ENCODE measurements at regions not wholly inside any gene's neighbourhood (a gene's known extent, or its start where the extent isn't known, plus 50 kb on each side); places are given as distances from the start of the nearest gene placed in this dataset.

GRCh38 chr10:125359401-125359800, 199.0 kb upstream of the CTBP2 start:
- Histone ChIP-seq H3K27ac (ENCODE audit: low read length) (no peak overlapping the region), H3K4me3 (ENCODE audit: low read length) (no peak overlapping the region), H3K4me1 (ENCODE audit: insufficient read depth, low read length) (no peaks in the 10 kb centered on the region), H3K9ac (ENCODE audit: low read depth, low read length) (no peak overlapping the region), H3K36me3 (ENCODE audit: insufficient read depth, low read depth, low read length) (no peaks in the 10 kb centered on the region), H3K27me3 (ENCODE audit: insufficient read depth, low read length) (no peaks in the 10 kb centered on the region), H3K9me3 (ENCODE audit: insufficient read depth, low read depth, low read length) (no peaks in the 10 kb centered on the region; the same call in 1 of the 2 replicates)

- H3K9ac ChIP-seq (ENCODE audit: low read depth, low read length) = no peak overlapping the region
- no peak overlapping the region for H3K4me3 ChIP-seq (ENCODE audit: low read length)
- H3K4me1 ChIP-seq (ENCODE audit: insufficient read depth, low read length) = no peaks in the 10 kb centered on the region
- no peaks in the 10 kb centered on the region; the same call in 1 of the 2 replicates for H3K9me3 ChIP-seq (ENCODE audit: insufficient read depth, low read depth, low read length)
- no peaks in the 10 kb centered on the region for H3K27me3 ChIP-seq (ENCODE audit: insufficient read depth, low read length)
- no peak overlapping the region for H3K27ac ChIP-seq (ENCODE audit: low read length)
- H3K36me3 ChIP-seq (ENCODE audit: insufficient read depth, low read depth, low read length) = no peaks in the 10 kb centered on the region
Observed at GRCh38 chr10:125355657-125356056, 195.3 kb upstream of the CTBP2 start.

- Histone ChIP-seq H3K9me3 (ENCODE audit: insufficient read depth, low read depth, low read length) (no peaks in the 10 kb centered on the region), H3K9ac (ENCODE audit: low read depth, low read length) (no peak overlapping the region), H3K4me1 (ENCODE audit: insufficient read depth, low read length) (no peaks in the 10 kb centered on the region), H3K27ac (ENCODE audit: low read length) (no peak overlapping the region), H3K36me3 (ENCODE audit: insufficient read depth, low read depth, low read length) (no peaks in the 10 kb centered on the region), H3K4me3 (ENCODE audit: low read length) (no peak overlapping the region), H3K27me3 (ENCODE audit: insufficient read depth, low read length) (no peaks in the 10 kb centered on the region)
Observed at GRCh38 chr10:125350519-125350918, 190.2 kb upstream of the CTBP2 start.

- Histone ChIP-seq H3K27ac (ENCODE audit: low read length) (no peak overlapping the region), H3K9ac (ENCODE audit: low read depth, low read length) (no peak overlapping the region), H3K27me3 (ENCODE audit: insufficient read depth, low read length) (no peaks in the 10 kb centered on the region), H3K36me3 (ENCODE audit: insufficient read depth, low read depth, low read length) (no peaks in the 10 kb centered on the region), H3K9me3 (ENCODE audit: insufficient read depth, low read depth, low read length) (no peaks in the 10 kb centered on the region), H3K4me1 (ENCODE audit: insufficient read depth, low read length) (no peaks in the 10 kb centered on the region), H3K4me3 (ENCODE audit: low read length) (no peak overlapping the region)
Observed at GRCh38 chr10:125348536-125348935, 188.2 kb upstream of the CTBP2 start.

GRCh38 chr10:125344573-125345171, 184.3 kb upstream of the CTBP2 start:
- H3K9ac ChIP-seq (ENCODE audit: low read depth, low read length) = no peak overlapping the region
- H3K27me3 ChIP-seq (ENCODE audit: insufficient read depth, low read length) = no peaks in the 10 kb centered on the region
- H3K9me3 ChIP-seq (ENCODE audit: insufficient read depth, low read depth, low read length) = no peaks in the 10 kb centered on the region
- no peak overlapping the region for H3K4me3 ChIP-seq (ENCODE audit: low read length)
- no peaks in the 10 kb centered on the region for H3K4me1 ChIP-seq (ENCODE audit: insufficient read depth, low read length)
- no peak overlapping the region for H3K27ac ChIP-seq (ENCODE audit: low read length)
- no peaks in the 10 kb centered on the region for H3K36me3 ChIP-seq (ENCODE audit: insufficient read depth, low read depth, low read length)

GRCh38 chr10:125343983-125344382, 183.6 kb upstream of the CTBP2 start:
- no peaks in the 10 kb centered on the region for H3K36me3 ChIP-seq (ENCODE audit: insufficient read depth, low read depth, low read length)
- H3K27me3 ChIP-seq (ENCODE audit: insufficient read depth, low read length) = no peaks in the 10 kb centered on the region
- H3K4me1 ChIP-seq (ENCODE audit: insufficient read depth, low read length) = no peaks in the 10 kb centered on the region
- no peaks in the 10 kb centered on the region for H3K9me3 ChIP-seq (ENCODE audit: insufficient read depth, low read depth, low read length)
- H3K27ac ChIP-seq (ENCODE audit: low read length) = no peak overlapping the region
- no peak overlapping the region for H3K9ac ChIP-seq (ENCODE audit: low read depth, low read length)
- H3K4me3 ChIP-seq (ENCODE audit: low read length) = no peak overlapping the region

- Histone ChIP-seq H3K27ac (ENCODE audit: low read length) (no peak overlapping the region), H3K4me3 (ENCODE audit: low read length) (no peak overlapping the region)
Observed at GRCh38 chr10:125343118-125343925, 183.0 kb upstream of the CTBP2 start.

GRCh38 chr10:125341611-125342010, 181.2 kb upstream of the CTBP2 start:
- Histone ChIP-seq H3K9ac (ENCODE audit: low read depth, low read length) (no peak overlapping the region), H3K27me3 (ENCODE audit: insufficient read depth, low read length) (no peaks in the 10 kb centered on the region), H3K9me3 (ENCODE audit: insufficient read depth, low read depth, low read length) (no peaks in the 10 kb centered on the region), H3K27ac (ENCODE audit: low read length) (no peak overlapping the region), H3K4me3 (ENCODE audit: low read length) (no peak overlapping the region), H3K4me1 (ENCODE audit: insufficient read depth, low read length) (no peaks in the 10 kb centered on the region), H3K36me3 (ENCODE audit: insufficient read depth, low read depth, low read length) (no peaks in the 10 kb centered on the region)

More at GRCh38 chr10:125343118-125343925, 183.0 kb upstream of the CTBP2 start:
- H3K36me3 ChIP-seq (ENCODE audit: insufficient read depth, low read depth, low read length) = no peaks in the 10 kb centered on the region
- H3K27me3 ChIP-seq (ENCODE audit: insufficient read depth, low read length) = no peaks in the 10 kb centered on the region
- H3K9ac ChIP-seq (ENCODE audit: low read depth, low read length) = no peak overlapping the region
- no peaks in the 10 kb centered on the region for H3K4me1 ChIP-seq (ENCODE audit: insufficient read depth, low read length)
- no peaks in the 10 kb centered on the region for H3K9me3 ChIP-seq (ENCODE audit: insufficient read depth, low read depth, low read length)

GRCh38 chr10:125340903-125341302, 180.5 kb upstream of the CTBP2 start:
- no peaks in the 10 kb centered on the region for H3K36me3 ChIP-seq (ENCODE audit: insufficient read depth, low read depth, low read length)
- no peak overlapping the region for H3K9ac ChIP-seq (ENCODE audit: low read depth, low read length)
- no peaks in the 10 kb centered on the region for H3K9me3 ChIP-seq (ENCODE audit: insufficient read depth, low read depth, low read length)
- H3K4me1 ChIP-seq (ENCODE audit: insufficient read depth, low read length) = no peaks in the 10 kb centered on the region
- no peaks in the 10 kb centered on the region for H3K27me3 ChIP-seq (ENCODE audit: insufficient read depth, low read length)
- no peak overlapping the region for H3K4me3 ChIP-seq (ENCODE audit: low read length)
- no peak overlapping the region for H3K27ac ChIP-seq (ENCODE audit: low read length)

GRCh38 chr10:125337510-125337909, 177.1 kb upstream of the CTBP2 start:
- H3K27ac ChIP-seq (ENCODE audit: low read length) = no peak overlapping the region
- no peak overlapping the region for H3K9ac ChIP-seq (ENCODE audit: low read depth, low read length)
- H3K4me3 ChIP-seq (ENCODE audit: low read length) = no peak overlapping the region
- no peaks in the 10 kb centered on the region for H3K9me3 ChIP-seq (ENCODE audit: insufficient read depth, low read depth, low read length)
- no peaks in the 10 kb centered on the region for H3K36me3 ChIP-seq (ENCODE audit: insufficient read depth, low read depth, low read length)
- H3K4me1 ChIP-seq (ENCODE audit: insufficient read depth, low read length) = no peaks in the 10 kb centered on the region
- H3K27me3 ChIP-seq (ENCODE audit: insufficient read depth, low read length) = no peaks in the 10 kb centered on the region

GRCh38 chr10:125334545-125334944, 174.2 kb upstream of the CTBP2 start:
- Histone ChIP-seq H3K4me3 (ENCODE audit: low read length) (no peak overlapping the region), H3K4me1 (ENCODE audit: insufficient read depth, low read length) (no peaks in the 10 kb centered on the region), H3K27me3 (ENCODE audit: insufficient read depth, low read length) (no peaks in the 10 kb centered on the region), H3K36me3 (ENCODE audit: insufficient read depth, low read depth, low read length) (no peaks in the 10 kb centered on the region), H3K27ac (ENCODE audit: low read length) (no peak overlapping the region), H3K9me3 (ENCODE audit: insufficient read depth, low read depth, low read length) (no peaks in the 10 kb centered on the region), H3K9ac (ENCODE audit: low read depth, low read length) (no peak overlapping the region)

GRCh38 chr10:125333769-125334168, 173.4 kb upstream of the CTBP2 start:
- H3K27me3 ChIP-seq (ENCODE audit: insufficient read depth, low read length) = no peaks in the 10 kb centered on the region
- H3K9ac ChIP-seq (ENCODE audit: low read depth, low read length) = no peak overlapping the region
- H3K36me3 ChIP-seq (ENCODE audit: insufficient read depth, low read depth, low read length) = no peaks in the 10 kb centered on the region
- H3K27ac ChIP-seq (ENCODE audit: low read length) = no peak overlapping the region
- H3K4me1 ChIP-seq (ENCODE audit: insufficient read depth, low read length) = no peaks in the 10 kb centered on the region
- no peak overlapping the region for H3K4me3 ChIP-seq (ENCODE audit: low read length)
- no peaks in the 10 kb centered on the region for H3K9me3 ChIP-seq (ENCODE audit: insufficient read depth, low read depth, low read length)

Measured in iPS-20b (cell line).